Posterior vena cava (tissue), 2 donors: ENCODE measurements at regions not wholly inside any gene's neighbourhood (a gene's known extent, or its start where the extent isn't known, plus 50 kb on each side); places are given as distances from the start of the nearest gene placed in this dataset.
"Not testable (repeated sequence)": the region's sequence is repeated elsewhere in the genome, so short reads cannot be mapped to it uniquely, and the experiment has no call there.

Experiments
- DNase-seq: peaks from one replicate; pipeline ENCODE4 v3.0.0-alpha.2; 2020; ENCODE audit warnings: low spot score
- intact Hi-C, 2 donors: fragments of 100-400 bp; cut with DNase I; formaldehyde crosslinking; loops; one replicate each; pipeline versions ENCODE4 v1.14.1 to v1.14.2; 2022 to 2023
- donor health status: DM: yes; HTN: yes; CAD: no.
- donor health status: DM: yes; HTN: yes; CAD: no.

GRCh38 chr3:87900061-87900460 is 158.7 kb downstream of the CGGBP1 start:
- DNase-seq = no peak
- intact Hi-C loops = no loop called here

- intact Hi-C loops = no loop called here
- no peak for DNase-seq
Observed at GRCh38 chr3:87898971-87899370, 159.8 kb downstream of the CGGBP1 start.

DNA sequence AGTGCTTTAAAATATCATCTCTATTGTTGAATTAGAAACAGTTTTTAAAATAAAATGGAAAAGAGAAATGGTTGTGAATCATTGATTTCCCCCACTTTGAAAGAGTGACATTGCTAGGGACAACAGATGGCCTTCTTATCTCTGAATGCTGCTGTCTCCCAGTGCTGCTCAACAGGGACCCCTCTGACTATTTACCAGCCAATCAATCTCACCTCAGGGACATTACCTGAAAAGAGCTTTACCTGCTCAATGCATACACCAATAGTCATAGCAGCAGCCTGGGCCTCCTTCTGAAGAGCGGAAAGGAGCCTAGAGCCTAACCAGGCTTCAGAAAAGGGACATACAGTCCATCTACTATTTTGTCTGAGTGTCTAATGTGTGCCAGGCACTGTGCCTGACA is 162.8 kb downstream of the CGGBP1 start:
- intact Hi-C loops = no loop called here
- DNase-seq = no peak

DNA sequence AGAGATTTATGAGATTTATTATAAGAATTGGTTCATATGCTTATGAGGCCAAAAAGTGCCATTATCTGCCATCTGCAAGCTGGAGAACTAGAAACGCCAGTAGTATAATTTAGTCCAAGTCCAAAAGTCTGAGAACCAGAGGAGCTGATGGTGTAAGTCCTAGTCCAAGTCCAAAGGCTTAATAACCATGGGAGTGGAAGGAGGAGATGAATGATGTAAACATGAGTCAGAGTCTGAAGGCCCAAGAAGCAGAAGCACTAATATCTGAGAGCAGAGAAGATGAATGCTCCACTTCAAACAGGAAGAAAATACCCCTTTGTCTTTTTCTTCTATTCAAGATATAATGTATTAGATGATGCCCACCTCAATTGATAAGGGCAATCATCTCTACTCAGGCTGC is 185.7 kb downstream of the CGGBP1 start:
- no peak for DNase-seq
- intact Hi-C loops = no loop called here

DNA sequence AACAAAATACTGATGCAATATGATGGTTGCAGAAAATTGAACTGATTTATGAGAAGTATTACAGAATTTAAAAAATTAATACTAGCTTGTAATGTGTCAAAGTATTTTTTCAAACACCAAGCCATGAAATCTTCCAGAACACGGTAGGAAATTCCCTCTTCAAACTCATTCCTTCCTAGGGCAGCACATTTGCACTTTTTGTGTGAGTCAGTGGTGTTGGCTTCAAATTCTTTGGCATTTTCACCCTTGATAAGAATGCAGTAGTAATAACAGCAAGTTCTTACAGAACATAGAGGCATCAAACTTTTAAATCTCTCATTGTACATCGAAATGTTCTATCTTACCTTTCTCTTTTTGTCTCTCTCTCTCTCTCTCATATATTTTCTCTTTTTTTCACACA is 191.8 kb downstream of the CGGBP1 start:
- intact Hi-C loops = no loop called here
- DNase-seq = no peak

- intact Hi-C loops = no loop called here
- DNase-seq = no peak
Observed at GRCh38 chr3:87856126-87856525, 202.7 kb downstream of the CGGBP1 start.

DNA sequence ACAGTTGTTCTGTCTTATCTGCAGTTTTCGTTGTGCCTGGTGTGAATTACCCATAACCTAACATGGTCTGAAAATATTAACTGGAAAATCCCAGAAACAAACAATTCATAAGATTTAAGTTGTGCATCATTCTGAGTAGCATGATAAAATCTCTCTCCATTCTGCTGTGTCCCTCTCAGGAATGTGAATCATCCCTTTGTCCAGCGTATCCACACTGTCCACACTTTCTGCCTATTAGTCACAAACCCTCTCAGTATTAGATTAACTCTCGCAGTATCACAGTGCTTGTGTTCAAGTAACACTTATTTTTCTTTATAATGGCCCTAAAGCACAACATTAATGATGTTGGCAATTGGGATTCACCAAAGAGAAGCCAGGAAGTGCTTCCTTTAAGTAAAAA is 203.2 kb downstream of the CGGBP1 start:
- no peak for DNase-seq
- intact Hi-C loops = no loop called here

GRCh38 chr3:87855211-87855610 is 203.6 kb downstream of the CGGBP1 start:
- intact Hi-C loops = no loop called here
- no peak for DNase-seq

DNA sequence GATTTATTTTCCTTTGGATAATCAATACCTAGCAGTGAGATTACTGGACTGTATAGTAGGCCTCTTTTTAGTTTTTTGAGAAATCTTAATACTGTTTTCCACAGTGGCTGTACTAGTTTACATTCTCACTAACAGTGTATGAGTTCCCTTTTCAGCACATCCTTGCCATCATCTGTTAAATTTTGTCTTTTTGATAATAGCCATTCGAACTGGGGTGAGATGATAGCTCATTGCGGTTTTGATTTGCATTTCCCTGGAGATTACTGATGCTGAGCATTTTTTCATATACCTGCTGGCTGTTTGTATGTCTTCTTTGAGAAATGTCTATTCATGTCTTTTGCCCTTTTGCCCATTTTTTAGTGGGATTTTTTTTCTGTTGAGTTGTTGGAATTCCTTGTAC is 210.8 kb downstream of the CGGBP1 start:
- DNase-seq = no peak
- intact Hi-C loops = no loop called here

DNA sequence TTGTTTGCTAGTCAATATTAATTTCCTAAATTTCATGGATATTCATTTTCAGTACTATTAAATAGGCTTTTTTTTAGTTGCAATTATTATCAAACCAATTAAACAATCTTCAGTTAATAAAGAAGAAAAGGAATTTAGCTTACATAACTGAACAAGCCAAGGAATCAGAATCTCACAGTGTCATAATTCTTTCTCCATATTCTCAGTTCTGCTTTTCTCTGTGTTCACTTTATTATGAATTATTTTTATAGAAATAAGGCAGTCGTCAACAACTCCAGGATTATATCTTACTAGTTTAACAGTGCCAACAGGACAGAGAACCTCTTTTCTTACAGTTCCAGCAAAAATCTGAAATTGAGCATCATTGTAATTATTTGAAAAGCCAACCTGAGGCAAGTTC is 221.7 kb downstream of the CGGBP1 start:
- no peak for DNase-seq
- intact Hi-C loops = no loop called here

- intact Hi-C loops = no loop called here
- DNase-seq = no peak
Observed at GRCh38 chr3:87836026-87836425, 222.8 kb downstream of the CGGBP1 start.

DNA sequence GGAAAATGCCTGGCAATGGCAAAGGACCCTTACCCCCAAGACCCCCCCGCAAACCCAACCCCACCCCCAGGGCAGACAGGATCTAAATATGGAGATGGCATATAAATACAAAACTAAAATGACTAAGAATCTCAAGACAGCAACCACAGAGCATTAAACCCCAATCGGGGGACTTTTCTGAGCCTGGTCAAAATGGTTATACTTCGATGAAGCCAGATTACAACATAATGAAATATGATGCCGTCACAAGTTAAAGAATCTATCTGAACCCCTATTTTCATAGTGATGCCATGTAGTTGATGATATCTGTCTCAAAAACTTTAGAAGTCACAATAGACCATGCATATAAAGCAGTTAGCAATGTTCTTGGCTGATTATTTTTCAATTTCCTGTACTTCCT is 223.6 kb downstream of the CGGBP1 start:
- DNase-seq = no peak
- intact Hi-C loops = no loop called here

DNA sequence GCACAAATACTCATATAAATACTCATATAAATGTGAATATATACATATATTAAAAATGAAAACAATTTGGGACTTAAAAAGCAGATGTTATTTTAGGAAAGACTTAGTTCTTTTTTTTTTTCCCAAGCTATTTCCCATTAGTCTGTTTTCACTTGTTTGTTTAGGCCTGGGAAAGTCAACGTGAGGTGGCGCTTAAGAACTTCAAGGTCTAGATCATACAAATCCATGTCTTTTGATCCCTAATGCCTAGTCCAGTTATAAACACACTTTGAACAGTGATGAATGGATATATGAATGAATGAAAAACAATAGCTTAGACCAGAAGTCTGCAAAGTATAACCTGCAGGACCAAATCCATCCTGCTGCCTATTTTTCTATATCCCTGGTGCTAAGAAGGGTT is 224.5 kb downstream of the CGGBP1 start:
- intact Hi-C loops = no loop called here
- DNase-seq = no peak

- intact Hi-C loops = no loop called here
- DNase-seq = no peak
Observed at GRCh38 chr3:87833039-87833377, 225.8 kb downstream of the CGGBP1 start.

GRCh38 chr3:87828046-87828445 is 230.8 kb downstream of the CGGBP1 start:
- intact Hi-C loops = no loop called here

GRCh38 chr3:87822563-87822962 is 236.2 kb downstream of the CGGBP1 start:
- no peak for DNase-seq
- intact Hi-C loops = no loop called here

More at GRCh38 chr3:87828046-87828445, 230.8 kb downstream of the CGGBP1 start:
- DNase-seq = no peak

- intact Hi-C loops, DNase-seq: not testable (repeated sequence)
Observed at GRCh38 chr3:87813503-87813902, 245.3 kb downstream of the CGGBP1 start.

DNA sequence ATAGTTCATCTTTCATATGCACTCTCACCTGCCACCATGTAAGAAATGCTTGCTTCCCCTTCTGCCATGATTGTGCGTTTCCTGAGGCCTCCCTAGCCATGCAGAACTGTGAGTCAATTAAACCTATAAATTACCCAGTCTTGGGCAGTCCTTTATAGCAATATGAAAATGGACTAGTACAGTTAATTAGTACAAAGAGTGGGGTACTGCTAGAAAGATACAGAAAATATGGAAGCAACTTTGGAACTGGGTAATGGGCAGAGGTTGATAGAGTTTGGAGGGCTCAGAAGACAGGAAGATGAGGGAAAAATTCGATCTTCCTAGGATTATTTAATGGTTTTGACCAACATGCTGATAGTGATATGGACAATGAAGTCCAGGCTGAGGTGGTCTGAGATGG is 246.9 kb downstream of the CGGBP1 start:
- intact Hi-C loops = no loop called here
- DNase-seq = no peak

- no peak for DNase-seq
- intact Hi-C loops = no loop called here
Observed at GRCh38 chr3:87810452-87811016, 248.3 kb downstream of the CGGBP1 start.

DNA sequence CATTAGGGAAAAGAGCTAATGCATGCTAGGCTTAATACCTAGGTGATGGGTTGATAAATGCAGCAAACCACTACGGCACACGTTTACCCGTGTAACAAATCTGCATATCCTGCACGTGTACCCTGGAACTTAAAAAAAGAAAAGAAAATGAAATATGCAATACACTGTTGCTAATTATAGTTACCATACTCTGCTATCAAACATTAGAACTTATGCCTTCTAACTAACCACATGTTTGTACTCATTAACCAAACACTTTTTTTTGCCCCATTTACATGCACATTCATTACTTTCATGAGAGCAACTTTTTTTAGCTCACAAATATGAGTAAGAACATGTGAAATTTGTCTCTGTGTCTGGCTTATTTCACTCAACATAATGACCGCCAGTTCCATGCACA is 253.1 kb downstream of the CGGBP1 start:
- DNase-seq = no peak
- intact Hi-C loops = no loop called here

DNA sequence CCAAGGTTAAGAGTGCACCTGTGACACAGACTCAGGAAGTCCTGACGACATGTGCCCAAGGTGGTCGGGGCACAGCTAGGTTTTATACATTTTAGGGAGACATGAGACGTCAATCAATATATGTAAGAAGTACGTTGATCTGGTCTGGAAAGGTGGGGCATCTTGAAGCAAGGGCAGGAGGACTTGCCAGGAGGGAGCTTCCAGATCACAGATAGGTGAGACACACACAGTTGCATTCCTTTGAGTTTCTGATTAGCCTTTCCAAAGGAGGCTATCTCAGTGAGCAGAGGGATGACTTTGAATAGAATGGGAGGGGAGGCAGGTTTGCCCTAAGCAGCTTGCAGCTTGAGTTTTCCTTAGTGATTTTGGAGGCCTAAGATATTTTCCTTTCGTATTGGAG is 257.4 kb downstream of the CGGBP1 start:
- intact Hi-C loops = no loop called here
- DNase-seq = no peak

- intact Hi-C loops = no loop called here
- DNase-seq = no peak
Observed at GRCh38 chr3:87800516-87800915, 258.3 kb downstream of the CGGBP1 start.
